ENCODE measurements at regions not wholly inside any gene's neighbourhood (a gene's known extent, or its start where the extent isn't known, plus 50 kb on each side); places are given as distances from the start of the nearest gene placed in this dataset.

DNA sequence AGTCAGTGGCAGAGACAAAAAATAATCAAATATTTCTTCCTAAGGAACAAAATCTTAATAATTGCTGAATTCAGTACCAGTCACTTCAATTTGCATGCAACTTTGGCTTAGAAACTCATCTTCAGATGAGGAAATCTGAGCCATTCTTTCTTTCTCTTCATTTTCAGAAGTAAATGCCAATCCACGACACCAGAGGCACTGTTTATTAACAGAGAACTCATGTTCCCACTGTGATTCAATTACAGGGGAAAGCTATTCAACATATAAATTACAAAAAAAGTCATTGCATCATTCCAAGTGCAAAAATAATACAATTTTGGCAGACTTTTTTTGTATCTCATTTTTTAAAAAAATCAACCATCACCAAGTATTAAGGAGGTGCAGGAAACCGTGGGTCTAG, 816.1 kb upstream of the TMEM132C start:
- Mint-ChIP-seq H3K36me3 (ENCODE audit: low read depth) (no peaks in the 10 kb centered on the region), H3K27ac (no peak overlapping the region), H3K9me3 (no peaks in the 10 kb centered on the region), H3K4me1 (no peaks in the 10 kb centered on the region), H3K27me3 (peaks cover 2% of the 10 kb centered on the region), H3K4me3 (no peak overlapping the region)
- no peak for DNase-seq
- TF ChIP-seq, protein P1, sequence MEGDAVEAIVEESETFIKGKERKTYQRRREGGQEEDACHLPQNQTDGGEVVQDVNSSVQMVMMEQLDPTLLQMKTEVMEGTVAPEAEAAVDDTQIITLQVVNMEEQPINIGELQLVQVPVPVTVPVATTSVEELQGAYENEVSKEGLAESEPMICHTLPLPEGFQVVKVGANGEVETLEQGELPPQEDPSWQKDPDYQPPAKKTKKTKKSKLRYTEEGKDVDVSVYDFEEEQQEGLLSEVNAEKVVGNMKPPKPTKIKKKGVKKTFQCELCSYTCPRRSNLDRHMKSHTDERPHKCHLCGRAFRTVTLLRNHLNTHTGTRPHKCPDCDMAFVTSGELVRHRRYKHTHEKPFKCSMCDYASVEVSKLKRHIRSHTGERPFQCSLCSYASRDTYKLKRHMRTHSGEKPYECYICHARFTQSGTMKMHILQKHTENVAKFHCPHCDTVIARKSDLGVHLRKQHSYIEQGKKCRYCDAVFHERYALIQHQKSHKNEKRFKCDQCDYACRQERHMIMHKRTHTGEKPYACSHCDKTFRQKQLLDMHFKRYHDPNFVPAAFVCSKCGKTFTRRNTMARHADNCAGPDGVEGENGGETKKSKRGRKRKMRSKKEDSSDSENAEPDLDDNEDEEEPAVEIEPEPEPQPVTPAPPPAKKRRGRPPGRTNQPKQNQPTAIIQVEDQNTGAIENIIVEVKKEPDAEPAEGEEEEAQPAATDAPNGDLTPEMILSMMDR (IDR thresholded peaks at IDR 0.05) = no peak
- intact Hi-C loops (cut with micrococcal nuclease) = no loop called here
- CTCF ChIA-PET = no interaction called here
- POLR2A ChIA-PET = no interaction called here
- ATAC-seq (ENCODE audit: low read depth) = no peak

DNA sequence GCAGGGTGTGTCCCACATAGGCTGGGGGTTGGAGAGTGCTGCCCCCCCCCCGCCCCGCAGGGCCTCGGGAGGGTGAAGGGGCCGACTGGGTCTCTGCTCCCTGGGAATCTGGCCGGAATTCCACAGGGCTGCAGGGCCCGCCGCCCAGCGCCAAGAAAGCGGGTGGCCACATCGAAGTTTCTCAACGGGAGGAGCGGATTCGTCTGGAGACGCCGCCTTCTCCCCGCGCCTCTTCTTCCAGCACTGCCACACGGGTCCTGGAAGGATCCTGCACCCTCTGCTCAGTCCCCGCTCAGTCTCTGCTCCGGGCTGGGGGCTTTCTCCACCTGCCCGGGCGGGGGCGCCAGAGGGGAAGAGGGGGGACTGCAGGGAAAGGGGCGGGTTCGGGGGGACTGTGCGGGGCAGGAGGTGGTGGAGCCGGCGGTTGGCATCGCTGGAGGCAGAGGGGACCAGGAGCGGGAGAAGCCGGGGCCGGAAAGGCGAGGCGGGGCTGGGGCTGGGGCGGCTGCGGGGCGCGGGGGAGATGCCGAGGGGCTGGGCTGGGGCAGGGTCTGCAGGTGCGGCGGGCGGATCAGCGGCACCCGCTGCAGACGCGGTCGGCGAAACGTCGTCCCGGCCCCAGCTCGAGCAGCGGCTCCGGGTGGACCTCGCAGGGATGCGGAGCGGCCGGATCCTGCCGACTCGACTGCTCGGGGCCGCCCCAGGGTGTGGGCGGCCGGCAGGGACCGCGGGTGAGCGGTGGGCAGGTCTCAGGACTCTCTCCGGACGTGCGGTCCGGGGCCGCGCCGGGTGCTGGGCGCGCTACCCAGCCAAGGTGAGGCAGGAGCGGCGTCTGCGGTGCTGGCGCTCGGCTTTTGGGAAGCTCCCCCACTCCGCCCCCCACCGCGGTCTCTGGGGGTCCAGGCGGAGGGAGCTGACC, 811.4 kb upstream of the TMEM132C start:
- TF ChIP-seq, protein P1 (IDR thresholded peaks at IDR 0.05) = no peak
- Mint-ChIP-seq H3K36me3 (ENCODE audit: low read depth) (no peaks in the 10 kb centered on the region), H3K27me3 (peaks cover 6% of the 10 kb centered on the region), H3K4me3 (no peak overlapping the region), H3K27ac (no peak overlapping the region), H3K9me3 (no peaks in the 10 kb centered on the region), H3K4me1 (no peaks in the 10 kb centered on the region)
- DNase-seq (no peak), ATAC-seq (ENCODE audit: low read depth) (no peak)
- POLR2A ChIA-PET = no interaction called here
- intact Hi-C loops (cut with micrococcal nuclease) = no loop called here
- CTCF ChIA-PET = no interaction called here

DNA sequence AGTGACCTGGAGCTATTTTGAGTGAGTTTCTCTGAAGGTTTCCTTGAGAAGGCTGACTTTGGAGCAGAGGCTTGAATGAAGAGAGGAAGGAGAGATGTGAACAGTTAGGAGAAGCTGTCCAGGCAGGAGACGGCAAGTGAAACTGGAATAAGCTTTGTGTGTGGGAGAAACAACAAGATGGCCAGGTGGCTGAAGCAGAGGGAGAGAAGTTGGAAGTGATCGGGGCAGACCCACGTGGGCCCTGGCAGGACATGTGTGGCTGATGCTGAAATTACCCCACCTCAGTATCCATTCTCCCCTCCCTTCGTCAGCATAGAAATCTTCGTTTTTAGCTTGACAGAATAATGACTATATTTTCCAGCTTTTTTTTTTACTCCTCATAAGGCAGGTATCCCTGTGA, 809.2 kb upstream of the TMEM132C start:
- ChIA-PET CTCF (no interaction called here), POLR2A (no interaction called here)
- intact Hi-C loops (cut with micrococcal nuclease) = no loop called here
- peaks cover 6% of the 10 kb centered on the region for H3K27me3 Mint-ChIP-seq
- ATAC-seq (ENCODE audit: low read depth) (no peak), DNase-seq (no peak)
- peaks cover 2% of the 10 kb centered on the region for H3K9me3 Mint-ChIP-seq
- H3K4me3 Mint-ChIP-seq = no peak overlapping the region
- no peaks in the 10 kb centered on the region for H3K4me1 Mint-ChIP-seq
- H3K27ac Mint-ChIP-seq = no peak overlapping the region
- TF ChIP-seq, protein P1 (IDR thresholded peaks at IDR 0.05) = no peak
- no peaks in the 10 kb centered on the region for H3K36me3 Mint-ChIP-seq (ENCODE audit: low read depth)

DNA sequence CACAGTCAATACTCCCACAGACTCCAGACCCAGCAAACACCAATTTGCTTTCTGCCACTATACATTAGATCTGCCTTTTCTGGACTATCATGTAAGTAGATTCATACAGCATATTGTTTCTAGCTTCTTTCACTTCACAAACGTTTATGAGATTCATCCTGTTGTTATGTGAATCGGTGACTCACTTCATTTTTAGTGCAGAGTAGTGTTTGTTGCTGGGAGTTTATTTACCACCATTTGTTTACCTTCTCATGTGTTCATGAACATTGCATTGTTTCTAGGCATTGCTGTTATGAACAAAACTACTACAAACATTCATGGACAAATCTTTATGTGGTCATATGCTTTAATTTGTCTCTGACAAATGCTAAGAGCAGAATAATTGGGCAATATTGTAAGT, 807.8 kb upstream of the TMEM132C start:
- CTCF ChIA-PET = no interaction called here
- H3K4me1 Mint-ChIP-seq = no peaks in the 10 kb centered on the region
- H3K27ac Mint-ChIP-seq = no peak overlapping the region

GRCh38 chr12:127459687-127460086, 807.3 kb upstream of the TMEM132C start:
- ChIA-PET CTCF (no interaction called here), POLR2A (no interaction called here)
- no peaks in the 10 kb centered on the region for H3K36me3 Mint-ChIP-seq (ENCODE audit: low read depth)
- TF ChIP-seq, protein P1 (IDR thresholded peaks at IDR 0.05) = no peak
- no peaks in the 10 kb centered on the region for H3K4me1 Mint-ChIP-seq
- no peak for ATAC-seq (ENCODE audit: low read depth)
- H3K9me3 Mint-ChIP-seq = peaks cover 8% of the 10 kb centered on the region
- no peak overlapping the region for H3K27ac Mint-ChIP-seq
- no peak overlapping the region for H3K4me3 Mint-ChIP-seq
- H3K27me3 Mint-ChIP-seq = peaks cover 4% of the 10 kb centered on the region
- intact Hi-C loops (cut with micrococcal nuclease) = no loop called here
- DNase-seq = no peak

More for the DNA sequence above, 807.8 kb upstream of the TMEM132C start:
- H3K36me3 Mint-ChIP-seq (ENCODE audit: low read depth) = no peaks in the 10 kb centered on the region
- ATAC-seq (ENCODE audit: low read depth) (no peak), DNase-seq (no peak)
- H3K9me3 Mint-ChIP-seq = peaks cover 7% of the 10 kb centered on the region
- H3K27me3 Mint-ChIP-seq = peaks cover 6% of the 10 kb centered on the region
- H3K4me3 Mint-ChIP-seq = no peak overlapping the region
- intact Hi-C loops (cut with micrococcal nuclease) = no loop called here
- POLR2A ChIA-PET = no interaction called here
- TF ChIP-seq, protein P1 (IDR thresholded peaks at IDR 0.05) = no peak

Data from activated B cell treated with CpG ODN at 0.5 μM for 24 hours (primary cell).